NCI-H1092 (cell line): ENCODE measurements at regions not wholly inside any gene's neighbourhood (a gene's known extent, or its start where the extent isn't known, plus 50 kb on each side); places are given as distances from the start of the nearest gene placed in this dataset.

ENCODE experiments used
- DNase-seq: peaks from one replicate; lab custom pipeline; 2025; lab: John Stamatoyannopoulos, UW

DNA sequence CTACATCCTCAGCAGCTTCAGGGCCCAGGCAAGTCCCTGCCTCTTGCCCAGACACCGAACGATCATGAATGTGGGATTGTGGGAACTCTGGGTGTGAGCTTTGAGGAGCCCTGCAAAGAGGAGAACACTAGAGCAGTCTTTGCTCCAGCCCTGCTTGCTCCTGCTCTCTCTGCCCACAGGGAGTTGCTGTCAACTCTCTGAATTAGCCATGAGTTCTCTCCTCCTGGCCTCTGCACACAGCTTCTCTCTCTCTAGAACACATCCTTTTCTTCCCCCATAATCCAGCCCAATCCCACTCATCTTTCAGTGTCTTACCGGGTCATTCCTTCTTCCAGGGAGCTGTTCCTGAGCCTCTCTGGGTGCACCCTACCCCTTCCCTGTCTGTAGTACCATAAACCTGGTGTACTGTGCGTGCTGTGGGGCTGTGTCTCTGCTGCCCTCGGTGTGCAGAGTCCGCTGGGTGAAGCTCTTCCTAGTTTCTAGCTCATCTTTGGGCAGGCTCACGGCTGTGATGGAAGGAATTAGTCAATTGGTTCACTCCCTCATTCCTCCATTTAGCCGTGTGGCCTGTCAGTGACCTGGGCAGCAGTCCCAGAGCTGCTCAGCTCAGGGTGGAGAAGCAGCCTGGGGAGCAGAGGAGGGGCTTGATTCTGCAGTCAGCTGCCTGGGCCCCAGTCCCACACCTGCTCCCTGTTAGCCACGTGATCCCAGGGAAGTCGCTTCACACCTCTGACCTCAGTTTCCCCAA lies 132.9 kb upstream of the HDAC4 start:
- no peak for DNase-seq

DNA sequence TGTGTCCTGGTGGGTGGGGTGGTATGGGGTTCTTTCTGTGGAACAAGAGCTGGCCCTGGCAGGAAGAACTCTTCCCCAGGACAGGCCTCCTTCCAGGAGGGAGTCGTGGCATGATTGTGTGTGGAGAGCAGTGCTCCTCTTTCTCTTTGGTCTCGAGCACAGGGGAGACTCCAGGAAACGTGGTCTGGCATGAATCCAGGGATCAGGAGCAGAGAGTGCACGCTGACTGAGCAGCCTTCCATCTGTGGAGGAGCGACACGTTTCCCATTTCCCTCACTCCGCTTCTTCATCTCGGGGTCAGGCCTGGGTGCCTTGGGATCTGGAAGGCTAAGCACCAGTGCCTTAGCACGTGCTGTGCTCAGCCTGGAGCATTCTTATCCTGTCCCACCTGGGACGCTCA lies 132.0 kb upstream of the HDAC4 start:
- no peak for DNase-seq

DNA sequence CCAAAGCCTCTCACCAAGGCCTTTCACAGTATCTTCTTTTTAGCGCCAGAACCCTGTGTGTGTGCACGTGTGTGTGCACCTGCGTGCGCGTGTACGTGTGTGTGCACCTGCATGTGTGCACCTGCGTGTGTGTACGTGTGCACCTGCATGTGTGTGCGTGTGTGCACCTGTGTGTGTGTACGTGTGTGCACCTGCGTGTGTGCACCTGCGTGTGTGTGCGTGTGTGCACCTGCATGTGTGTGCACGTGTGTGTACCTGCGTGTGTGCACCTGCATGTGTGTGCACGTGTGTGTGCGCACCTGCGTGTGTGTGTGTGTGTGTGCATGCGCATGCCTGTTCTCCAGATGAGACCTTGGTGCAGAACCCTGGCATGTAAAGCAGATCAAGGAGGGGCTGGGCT lies 131.4 kb upstream of the HDAC4 start:
- no peak for DNase-seq

DNA sequence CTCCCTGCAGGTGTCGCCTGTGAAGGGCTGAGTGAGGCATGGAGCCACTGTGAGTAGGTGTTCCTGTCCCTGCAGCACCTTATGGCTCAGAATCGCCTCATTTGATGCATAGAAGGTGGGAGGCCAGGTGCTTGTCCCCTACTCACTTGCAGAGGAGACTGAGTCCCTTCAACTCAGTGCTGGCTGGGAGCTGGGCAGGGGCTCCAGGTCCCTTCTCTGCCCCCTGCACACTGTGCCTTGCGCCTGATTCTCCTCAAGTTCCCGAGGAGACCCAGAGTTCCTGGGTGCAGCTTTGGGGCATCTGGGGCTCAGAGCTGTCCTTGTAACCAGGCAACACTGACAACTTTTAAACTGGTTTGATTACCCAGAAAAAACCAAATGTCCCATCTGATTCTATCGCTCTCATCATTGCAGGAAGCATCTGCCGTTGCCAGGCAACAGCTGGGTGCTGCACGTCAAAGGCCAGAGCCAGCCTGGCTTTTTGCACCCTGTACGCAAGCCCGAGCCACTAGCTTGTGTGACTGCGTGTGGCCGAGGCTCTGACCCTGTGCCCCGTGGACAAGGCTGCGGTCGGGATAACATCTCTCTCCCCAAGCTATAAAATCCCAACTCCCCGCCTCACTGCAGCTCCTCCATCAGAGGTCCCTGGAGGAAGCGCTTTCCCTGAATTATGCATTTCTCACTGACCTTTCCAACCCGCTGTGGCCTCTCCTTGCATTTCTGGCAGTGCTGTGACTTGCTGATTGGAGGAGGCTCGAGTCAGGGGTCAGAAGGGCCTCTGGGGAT lies 130.8 kb upstream of the HDAC4 start:
- no peak for DNase-seq

DNA sequence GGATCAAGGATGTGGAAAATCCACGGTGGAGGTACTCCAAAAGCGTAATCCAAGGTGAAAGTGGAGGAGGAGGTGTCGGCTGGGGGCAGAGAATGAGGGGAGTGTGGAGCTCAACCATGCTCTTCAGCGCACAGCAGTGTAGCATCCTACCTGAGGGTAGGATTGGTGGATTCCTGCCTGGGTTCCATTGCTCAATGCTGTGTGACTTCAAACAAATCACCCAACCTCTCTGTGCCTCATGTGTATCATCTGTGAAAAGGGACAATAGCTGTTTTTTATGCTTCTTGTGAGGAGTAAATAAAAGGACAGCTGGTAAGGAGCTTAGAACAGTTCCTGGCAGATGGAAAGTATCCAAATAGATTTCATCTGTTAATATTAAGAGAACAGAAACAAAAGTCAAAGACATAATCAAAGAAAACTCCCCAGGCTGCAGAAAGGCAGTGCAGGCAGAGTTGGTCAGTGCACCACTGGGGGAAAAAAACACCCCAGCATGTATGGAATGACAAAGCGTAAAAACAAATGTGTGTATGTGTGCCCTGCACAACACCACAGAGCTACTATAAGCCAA lies 130.0 kb upstream of the HDAC4 start:
- no peak for DNase-seq

DNA sequence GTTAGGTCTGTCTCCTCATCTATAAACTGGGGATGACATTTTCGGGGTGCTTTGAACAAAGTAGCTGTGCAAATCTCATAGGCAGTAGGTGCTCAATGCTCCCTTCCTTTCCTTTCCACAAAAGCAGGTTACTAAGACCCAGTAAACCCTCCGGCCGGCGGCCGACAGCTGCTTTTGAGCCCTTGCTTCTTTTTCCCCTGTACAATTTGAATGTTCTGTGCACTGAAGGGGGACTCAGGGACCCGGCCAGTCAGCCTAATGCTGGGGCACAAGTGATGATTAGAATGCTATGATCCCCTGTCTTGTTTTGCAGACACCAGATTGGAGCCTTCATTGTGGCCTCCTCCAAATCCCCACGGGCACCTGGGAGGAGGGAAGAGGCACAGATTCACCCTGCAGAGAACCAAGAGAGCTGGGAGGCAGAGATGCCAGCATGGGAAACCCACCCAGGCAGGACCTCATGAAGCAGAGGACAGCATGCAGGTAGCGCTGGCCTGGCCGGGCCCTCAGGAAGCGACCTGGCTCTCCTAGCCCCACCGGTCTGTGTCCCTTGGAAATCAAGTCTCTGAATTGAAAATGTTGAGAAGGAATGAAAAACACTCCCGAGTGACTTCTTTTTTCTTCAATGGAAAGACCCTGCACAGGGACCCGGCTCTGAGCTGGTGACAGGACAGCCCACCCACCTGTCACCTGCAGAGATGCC lies 128.6 kb upstream of the HDAC4 start:
- DNase-seq, result no peak

DNA sequence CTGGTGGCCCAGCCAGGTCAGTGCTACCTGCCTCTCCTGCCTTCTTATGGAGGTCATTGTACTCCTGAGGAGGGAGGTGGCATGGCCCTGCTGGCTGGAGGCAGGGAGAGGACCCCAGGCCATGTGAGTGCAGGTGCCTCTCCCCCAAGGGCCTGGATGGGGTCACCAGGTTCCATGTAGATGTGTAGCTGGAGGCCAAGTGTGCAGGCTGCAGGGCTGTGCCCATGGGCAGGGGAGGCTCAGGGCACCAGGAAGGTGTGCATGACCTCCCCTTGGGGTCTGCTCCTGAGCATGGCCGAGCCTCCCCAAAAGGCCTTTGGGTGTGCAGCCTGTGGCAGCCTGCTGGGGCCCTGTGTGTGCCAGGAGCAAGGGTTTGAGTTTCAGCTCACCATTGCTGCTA lies 128.1 kb upstream of the HDAC4 start:
- no peak for DNase-seq

DNA sequence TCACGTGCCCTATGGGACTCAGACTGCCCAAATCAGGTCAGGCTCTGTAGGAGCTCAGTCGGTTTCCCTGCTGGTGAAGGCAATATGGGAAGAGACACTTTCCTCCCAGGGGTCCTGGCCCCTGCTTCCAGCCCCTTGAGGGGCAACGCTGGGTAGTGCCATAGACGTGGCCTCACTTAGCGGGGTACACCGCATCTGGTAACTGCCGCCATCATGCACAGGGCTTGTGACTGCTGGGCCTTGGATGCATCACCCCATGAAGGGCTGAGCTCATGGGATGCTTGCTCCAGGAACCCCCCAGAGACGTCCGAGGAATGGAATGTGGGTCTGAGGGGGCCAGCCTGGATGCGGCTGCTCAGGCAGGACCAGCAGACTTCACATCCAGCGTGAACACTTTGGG lies 127.3 kb upstream of the HDAC4 start:
- DNase-seq, result no peak

DNA sequence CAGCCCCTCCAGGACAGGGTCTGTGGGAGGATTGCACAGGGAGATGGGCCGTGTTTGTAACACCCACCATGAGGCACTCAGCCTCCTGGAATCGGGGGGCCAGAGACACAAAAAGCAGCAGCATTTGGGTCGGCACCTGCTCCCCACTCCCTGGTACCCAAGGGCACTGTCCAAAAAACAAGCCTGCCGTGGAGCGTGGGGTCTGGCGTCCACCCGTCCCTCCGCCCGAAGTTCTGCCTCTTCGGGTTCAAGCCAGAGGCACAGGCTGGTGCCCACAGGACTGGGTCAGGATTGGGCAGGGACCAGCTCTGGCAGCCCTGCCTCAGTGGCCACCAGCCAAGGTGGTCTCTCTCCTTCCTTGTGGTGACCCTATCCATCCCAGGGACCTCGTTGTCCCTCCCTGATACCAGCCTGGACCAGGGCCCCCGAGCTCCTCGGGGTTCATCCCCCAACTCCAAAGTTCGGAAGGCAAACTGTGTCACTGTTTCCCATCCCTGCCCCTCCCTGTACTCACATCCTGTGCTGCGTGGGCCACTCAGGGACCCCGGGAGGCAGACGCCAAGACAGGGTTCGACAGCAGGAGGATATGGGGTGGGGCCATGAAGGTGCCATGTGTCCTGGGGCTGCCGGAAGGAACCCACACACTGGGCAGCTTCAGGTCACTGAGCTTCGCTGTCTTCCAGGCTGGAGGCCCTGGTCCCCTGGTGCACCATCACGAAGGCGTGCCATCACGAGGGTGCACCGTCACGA lies 126.0 kb upstream of the HDAC4 start:
- no peak for DNase-seq

DNA sequence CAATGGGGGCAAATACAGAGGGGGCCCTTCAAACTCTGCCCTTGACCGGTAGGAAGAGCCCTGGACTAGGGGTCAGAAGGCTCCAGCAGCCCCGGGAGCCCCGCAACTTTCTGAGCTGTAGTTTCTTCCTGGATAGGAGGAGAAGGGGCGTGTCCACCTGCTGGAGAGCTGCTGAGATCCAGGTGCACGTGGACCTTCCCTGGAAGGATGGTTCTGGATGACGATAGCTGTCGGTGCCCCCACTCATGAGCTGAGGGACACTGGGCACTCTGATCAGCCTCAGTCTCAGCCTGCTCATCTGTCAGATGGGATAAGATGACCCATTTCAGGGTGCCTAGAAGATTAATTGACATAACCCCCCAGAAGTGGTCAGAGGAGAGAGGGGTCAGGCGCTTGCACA lies 125.2 kb upstream of the HDAC4 start:
- DNase-seq, result no peak

DNA sequence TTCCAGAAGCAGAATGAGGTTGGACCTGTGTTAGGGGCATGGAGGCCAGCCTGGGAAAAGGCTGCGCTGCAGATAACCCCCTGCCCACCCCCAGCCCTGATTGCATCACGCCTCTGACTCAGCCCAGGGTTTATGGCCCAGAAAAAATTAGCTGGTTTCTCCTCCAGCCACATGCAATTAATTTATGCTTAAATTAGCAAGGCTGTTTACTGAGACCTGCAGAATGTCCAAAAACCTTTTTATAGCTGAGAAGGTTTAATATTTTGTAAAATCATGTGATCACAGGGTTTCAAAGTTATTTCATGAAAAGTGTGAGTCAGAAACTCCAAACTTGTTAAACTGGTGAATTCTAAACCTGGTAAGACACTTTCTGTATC lies 123.1 kb upstream of the HDAC4 start:
- DNase-seq, result no peak

DNA sequence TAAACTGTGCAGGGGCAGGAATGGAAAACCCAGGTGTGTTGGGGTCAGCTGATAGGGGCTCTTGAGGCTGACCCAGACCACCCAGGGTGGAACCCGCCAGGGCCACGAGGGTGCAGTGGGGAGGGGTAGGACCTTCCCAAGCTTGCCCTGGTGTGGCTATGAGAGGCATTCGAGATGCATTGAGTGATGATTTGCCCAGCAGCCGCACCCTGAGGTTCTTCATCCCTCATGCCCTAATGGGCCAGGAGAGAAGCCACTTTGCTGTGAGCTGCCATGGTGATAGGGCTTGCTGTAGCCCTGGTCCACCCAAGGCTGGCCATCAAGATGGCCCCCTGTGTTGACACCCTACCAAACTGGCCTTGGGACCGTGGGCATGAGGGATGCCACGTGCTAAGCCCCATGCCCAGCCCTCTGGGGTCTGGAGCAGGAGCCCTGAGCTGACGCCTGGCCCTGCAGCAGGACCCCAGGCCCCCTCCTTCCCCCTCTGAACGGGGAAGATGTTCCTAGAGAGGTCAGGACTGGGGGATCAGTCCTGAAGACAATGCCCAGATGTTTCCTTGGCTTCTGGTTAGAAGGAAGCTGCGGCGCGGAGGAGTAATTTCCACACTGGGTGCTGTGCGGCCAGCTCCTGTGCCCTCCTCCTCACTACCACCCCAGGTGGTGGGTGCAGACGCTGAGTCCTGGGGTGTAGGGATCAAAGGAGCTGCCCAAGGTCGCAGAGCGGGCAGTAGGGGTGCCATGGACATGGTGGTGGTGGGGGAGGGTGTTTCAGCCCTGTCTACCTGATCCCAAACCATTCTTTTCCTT lies 122.5 kb upstream of the HDAC4 start:
- no peak for DNase-seq

DNA sequence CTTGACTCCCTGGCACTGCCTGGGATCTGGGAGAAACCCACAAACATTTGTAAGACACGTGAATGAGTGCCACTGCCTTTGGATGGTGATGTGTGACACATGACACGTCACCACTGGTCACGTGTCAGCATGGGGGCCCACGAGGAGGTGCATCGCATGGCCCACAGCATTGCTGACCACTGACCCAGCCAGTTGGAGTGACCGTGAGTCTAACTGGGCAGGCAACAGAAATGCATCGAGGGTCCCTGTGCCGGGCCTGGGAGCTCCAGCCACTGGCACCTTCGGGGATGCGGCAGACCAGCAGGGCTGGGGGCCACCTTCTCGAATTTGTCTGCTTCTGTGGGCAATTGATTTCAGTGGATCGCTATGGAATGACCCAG lies 121.9 kb upstream of the HDAC4 start:
- DNase-seq, result no peak

DNA sequence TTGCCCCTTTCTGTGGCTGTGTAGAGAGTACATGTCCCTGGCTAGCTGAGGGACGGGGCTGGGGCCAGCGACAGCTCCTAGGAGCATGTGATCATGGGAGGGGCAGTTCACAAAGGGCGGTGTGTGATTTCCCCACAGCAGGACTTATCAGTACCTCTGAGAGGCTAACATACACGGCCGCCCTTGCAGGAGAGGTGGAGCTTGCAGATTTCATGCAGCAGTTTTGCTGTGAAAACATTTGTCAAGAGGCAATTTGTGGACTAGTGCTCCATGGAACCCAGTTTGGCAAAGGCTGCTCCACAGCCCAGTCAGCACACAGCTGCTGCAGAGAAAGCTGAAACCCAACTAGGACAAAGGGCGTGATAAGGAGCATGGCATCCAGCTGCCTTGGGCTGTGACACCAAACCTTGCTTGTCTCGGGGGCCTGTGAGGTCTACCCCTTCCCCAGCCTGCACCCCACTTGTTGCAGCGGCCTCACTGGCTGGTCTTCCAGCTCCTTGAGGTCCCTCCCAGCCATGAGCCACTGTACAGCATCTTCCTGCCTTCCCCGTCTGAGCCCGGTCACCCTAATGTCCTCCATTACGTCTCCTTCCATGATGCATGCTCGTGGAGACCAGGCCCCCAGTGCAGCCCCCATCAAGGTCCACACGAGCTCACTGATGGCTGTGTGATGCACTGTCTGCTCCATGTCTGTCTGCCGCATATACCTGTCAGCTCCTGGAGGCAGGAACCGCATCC lies 121.4 kb upstream of the HDAC4 start:
- no peak for DNase-seq

DNA sequence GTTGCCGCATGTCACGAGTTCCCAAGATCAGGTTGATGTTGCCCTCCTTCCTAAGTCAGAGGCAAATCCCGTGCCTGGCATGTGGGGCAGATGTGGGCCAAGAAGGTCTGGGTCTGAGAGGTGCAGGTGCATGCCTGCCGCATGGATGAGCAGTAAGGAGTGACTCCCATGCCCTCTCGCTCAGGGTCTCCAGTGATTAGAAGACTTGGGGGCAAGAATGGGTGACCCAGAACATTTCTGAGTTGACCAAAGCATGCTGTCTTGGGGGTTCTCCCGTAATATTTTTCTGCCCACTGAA lies 120.6 kb upstream of the HDAC4 start:
- no peak for DNase-seq

DNA sequence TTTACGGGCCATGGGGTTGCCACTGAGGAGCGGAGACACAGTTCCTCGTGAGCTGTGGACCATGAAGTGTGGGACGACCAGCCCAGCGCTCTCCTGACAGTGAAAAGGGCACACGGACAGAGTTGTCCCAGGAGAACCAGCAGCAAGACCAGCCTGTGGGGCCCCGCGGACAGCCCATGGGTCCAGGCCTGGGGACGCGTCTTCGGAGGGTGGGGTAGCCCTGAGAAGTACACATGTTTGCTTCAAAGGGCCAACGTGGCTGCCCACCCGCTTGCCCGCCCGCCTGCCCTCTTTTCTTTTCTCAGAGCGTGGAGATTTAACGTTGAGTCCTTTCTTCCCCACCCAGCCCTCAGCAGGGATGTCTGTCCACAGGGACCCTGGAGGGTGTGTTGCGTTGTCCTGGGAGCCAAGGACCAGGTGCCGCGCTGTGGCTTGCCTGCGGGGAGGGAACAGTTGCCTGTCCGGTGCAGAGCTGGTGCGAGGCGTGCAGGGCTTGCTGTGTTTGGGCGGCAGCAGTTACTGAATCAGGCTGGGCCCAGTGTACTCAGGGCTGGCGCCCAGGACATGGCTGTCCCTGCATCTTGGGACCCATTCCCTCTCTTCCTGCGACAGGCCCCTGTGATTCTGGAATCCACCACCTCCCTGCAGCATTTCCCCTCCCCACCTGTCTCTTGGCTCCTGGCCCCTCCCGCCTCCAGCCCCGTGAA lies 120.1 kb upstream of the HDAC4 start:
- DNase-seq, result no peak

DNA sequence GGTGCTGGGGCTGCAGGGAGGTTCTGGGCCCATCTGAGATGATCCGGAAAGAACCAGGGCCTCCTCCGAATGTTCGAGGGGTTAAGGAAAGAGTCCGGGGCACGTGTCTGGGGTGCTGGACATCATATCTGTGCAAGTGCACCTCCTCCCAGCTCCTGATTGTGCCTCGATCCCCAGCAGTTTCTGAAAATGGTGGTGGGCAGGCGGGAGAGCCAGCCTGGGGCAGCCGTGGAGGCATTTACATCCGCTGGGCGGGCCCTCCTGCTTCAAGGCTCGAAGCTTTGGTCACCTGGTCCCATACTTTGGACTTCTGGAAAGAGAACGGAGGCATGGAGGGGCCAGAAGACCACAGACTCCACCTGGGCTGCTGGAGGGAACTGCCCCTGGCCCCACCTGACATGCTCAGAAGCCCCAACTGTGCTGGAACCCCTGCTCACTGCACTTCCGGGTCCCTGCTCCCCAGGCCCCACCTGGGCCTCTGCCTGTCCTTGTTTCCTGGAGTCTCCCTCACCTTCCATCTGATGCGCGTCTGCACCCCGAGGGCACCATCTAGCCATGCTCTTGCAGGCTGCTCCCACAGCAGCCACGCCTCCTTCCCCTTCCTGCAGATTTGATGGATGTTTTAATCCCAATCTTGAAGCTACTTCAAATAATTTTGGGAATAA lies 119.2 kb upstream of the HDAC4 start:
- no peak for DNase-seq

DNA sequence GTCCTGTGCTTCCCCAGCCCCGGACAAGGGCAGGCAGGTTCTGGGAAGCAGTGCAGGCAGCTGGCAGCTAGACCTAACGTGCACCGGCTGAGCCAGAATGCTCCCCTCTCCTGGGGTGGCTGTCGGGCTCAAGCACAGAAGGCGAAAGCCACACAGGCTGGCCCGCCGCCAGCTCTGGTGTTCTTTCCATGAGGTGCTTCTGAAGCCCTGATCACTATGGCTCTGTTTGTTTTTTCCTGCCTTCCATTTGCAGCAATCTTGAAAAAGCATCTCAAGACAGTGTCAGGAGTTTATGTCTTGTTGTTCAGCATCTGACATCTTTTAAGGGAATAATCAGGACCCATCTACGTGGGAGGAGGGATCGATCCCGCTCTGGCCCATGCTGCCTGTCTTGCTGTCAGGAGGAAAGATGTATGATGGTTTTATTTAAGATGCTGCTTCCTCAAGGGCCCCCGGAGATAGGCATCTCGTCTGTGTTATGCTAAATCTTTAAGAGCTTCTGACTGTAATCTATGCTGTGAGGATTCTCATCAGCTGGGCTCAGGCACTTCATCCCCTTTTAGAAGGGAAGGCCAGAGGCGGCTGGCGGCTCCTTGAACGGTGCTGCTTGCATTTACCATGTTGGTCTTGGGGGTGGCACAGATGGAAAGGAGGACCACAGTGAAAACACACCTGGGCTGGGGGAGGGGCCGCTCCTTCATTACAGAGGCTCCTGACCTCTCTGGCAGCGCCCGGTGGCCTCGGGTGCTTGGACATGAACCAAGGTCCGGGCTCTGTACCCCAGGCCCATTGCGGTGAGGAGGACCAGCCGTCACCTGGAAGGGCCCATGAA lies 118.5 kb upstream of the HDAC4 start:
- no peak for DNase-seq
